KOPT-K1 (cell line): ENCODE measurements at regions not wholly inside any gene's neighbourhood (a gene's known extent, or its start where the extent isn't known, plus 50 kb on each side); places are given as distances from the start of the nearest gene placed in this dataset.

ENCODE experiments used
- H3K27ac ChIP-seq: fragments of 200-600 bp; sonication (generic); 2 replicates; pipeline ENCODE4 v1.5.1; 2016; ENCODE audit warnings: antibody characterized with exemption, mild to moderate bottlenecking, low read depth, low read length; ENCODE audit not compliant: poor library complexity, severe bottlenecking
- H3K36me3 ChIP-seq: fragments of 200-600 bp; sonication (generic); 2 replicates; pipeline ENCODE4 v1.5.1; 2017; ENCODE audit warnings: antibody characterized with exemption, mild to moderate bottlenecking, low read length, moderate library complexity; ENCODE audit not compliant: insufficient read depth
- H3K9me3 ChIP-seq: fragments of 200-600 bp; sonication (generic); 2 replicates; pipeline ENCODE4 v1.5.1; 2017; ENCODE audit warnings: antibody characterized with exemption, low read length, mild to moderate bottlenecking; ENCODE audit not compliant: insufficient read depth, poor library complexity, severe bottlenecking

- peaks cover 6% of the 10 kb centered on the region for H3K9me3 ChIP-seq
- no peak overlapping the region for H3K27ac ChIP-seq
- no peaks in the 10 kb centered on the region for H3K36me3 ChIP-seq
These were observed 317.6 kb downstream of the PLA2G4A start for GRCh38 chr1:187146388-187146787.

DNA sequence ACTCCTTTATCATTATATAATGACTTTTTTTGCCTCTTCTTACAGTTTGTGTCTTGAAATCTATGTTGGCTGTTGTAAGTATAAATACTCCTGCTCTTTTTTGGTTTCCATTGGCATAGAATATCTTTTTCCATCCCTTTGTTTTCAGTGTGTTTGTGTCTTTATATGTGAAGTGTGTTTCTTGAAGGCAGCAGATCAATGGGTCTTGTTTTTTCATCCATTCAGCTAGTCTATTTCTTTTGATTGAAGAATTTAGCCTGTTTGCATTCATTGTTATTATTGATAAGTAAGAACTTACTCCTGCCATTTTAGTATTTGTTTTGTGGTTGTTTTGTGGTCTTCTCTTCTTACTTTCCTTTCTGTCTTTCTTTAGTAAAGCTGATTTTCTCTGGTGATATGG is 322.8 kb downstream of the PLA2G4A start:
- Histone ChIP-seq H3K9me3 (peaks cover 23% of the 10 kb centered on the region), H3K36me3 (no peaks in the 10 kb centered on the region), H3K27ac (no peak overlapping the region)

DNA sequence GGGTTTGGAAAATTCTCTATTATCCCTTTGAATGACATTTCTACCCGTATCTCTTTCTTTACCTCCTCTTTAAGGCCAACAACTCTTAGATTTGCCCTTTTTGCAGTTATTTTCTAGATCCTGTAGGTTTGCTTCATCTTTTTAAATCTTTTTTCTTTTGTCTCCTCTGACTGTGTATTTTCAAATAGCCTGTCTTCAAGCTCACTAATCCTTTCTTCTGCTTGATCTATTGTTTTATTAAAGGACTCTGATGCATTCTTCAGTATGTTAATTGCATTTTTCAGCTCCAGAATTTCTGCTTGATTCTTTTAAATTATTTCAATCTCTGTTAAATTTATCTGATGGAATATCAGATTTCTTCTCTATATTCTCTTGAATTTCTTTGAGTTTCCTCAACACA is 324.3 kb downstream of the PLA2G4A start:
- peaks cover 23% of the 10 kb centered on the region for H3K9me3 ChIP-seq
- H3K36me3 ChIP-seq, result no peaks in the 10 kb centered on the region
- no peak overlapping the region for H3K27ac ChIP-seq

- H3K9me3 ChIP-seq, result peaks cover 10% of the 10 kb centered on the region
- H3K27ac ChIP-seq, result peak overlapping the region; percentile 37
- no peaks in the 10 kb centered on the region for H3K36me3 ChIP-seq
These were observed 328.4 kb downstream of the PLA2G4A start for GRCh38 chr1:187157115-187157514.

GRCh38 chr1:187157552-187157951 is 328.8 kb downstream of the PLA2G4A start:
- H3K9me3 ChIP-seq, result peaks cover 7% of the 10 kb centered on the region
- no peaks in the 10 kb centered on the region for H3K36me3 ChIP-seq
- peak overlapping the region; percentile 37 for H3K27ac ChIP-seq

DNA sequence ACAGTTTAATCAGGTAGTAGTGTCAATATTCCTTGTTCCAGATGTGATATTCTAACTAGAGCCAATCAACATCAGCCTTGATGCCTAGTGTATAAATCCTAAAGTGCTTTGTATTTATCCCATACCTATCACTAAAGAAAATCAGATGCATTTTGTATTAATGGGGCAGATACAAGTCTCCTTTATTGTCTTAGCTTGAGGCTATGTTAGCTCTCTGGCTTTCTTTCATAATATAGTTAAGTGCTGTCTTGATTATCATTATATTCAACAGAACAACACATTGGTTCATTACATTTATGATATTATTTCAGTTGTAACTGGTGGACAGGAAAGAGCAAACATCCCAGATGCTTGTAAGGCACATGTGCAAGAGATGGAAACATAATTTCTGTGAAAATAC is 338.8 kb downstream of the PLA2G4A start:
- Histone ChIP-seq H3K27ac (no peak overlapping the region), H3K9me3 (peaks cover 31% of the 10 kb centered on the region)

DNA sequence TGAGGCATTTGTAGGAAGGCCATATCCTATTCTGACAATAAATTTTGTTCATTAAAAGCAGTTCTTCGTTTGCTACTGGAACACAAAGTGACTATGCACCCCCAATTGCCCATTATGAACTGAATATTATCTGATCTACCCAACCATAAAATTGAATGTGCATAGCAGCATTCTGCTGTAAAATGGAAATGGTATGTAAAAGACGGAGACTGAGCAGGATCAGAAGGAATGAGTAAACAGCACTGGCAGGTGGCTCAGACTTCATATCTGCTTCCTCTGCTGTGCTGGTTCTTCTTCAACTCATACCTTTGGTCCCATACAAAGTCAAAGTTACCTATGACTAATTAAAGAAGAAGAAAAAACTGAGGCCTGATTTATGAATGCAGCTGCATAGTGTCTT is 339.5 kb downstream of the PLA2G4A start:
- Histone ChIP-seq H3K9me3 (peaks cover 30% of the 10 kb centered on the region), H3K27ac (no peak overlapping the region), H3K36me3 (no peaks in the 10 kb centered on the region)

More for the DNA sequence above, 338.8 kb downstream of the PLA2G4A start:
- H3K36me3 ChIP-seq, result no peaks in the 10 kb centered on the region

DNA sequence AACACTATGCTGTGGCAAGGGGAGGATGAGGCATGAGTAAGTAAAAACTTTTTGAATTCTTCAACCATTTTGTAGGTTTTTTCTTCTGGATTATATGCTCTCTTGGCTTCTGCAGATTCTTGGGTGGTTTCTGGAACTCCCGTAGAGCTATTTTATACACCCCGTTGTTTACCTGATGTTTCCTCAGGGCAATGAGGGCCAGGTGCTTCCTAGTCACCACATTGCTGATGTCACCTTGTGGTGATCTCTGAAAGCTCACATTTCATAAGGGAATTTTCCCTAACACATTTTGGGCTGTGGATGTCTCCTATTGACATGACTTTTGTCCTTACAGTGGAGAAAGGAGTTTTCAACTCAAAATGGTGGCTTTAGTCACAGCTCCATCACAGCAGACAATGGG is 356.6 kb downstream of the PLA2G4A start:
- H3K36me3 ChIP-seq, result no peaks in the 10 kb centered on the region
- no peak overlapping the region for H3K27ac ChIP-seq
- peaks cover 23% of the 10 kb centered on the region for H3K9me3 ChIP-seq

DNA sequence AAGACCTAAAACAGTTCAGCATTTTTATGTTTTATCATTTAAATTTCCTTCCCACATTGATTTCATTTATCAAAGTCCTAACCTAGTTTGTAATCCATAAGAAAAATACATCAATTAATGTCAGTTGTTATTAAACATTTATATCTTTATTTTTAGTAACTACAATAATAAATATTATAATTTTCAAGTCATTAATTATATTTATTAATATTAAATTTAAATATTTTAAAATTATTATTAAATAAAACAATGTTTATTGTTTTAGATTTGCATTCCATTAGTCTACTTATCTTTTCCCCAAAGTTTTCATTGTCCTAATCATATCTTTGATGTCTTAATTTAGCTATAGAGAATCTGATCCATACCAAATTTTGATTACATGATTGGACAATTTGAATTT is 368.9 kb downstream of the PLA2G4A start:
- no peaks in the 10 kb centered on the region for H3K9me3 ChIP-seq
- no peak overlapping the region for H3K27ac ChIP-seq
- H3K36me3 ChIP-seq, result no peaks in the 10 kb centered on the region

DNA sequence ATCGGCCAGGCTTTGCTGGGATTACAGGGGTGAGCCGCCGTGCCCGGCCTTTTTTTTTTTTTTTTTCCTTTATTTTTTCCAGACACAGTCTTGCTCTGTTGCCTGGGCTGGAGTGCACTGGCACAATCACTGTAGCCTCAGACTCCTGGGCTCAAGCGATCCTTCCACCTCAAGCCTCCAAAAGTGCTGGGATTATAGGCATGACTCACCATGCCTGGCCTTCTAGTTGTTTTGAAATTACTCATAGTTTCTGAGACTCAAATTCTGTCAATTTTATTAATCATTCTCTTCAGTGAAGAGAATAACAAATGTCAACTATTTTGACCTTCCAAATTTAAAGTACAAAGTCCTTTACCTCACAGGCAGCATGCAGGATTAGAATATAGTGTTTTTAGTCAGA is 374.5 kb downstream of the PLA2G4A start:
- Histone ChIP-seq H3K27ac (no peak overlapping the region), H3K36me3 (no peaks in the 10 kb centered on the region), H3K9me3 (no peaks in the 10 kb centered on the region)

- no peaks in the 10 kb centered on the region for H3K36me3 ChIP-seq
- H3K27ac ChIP-seq, result no peak overlapping the region
- peaks cover 4% of the 10 kb centered on the region for H3K9me3 ChIP-seq
These were observed 383.6 kb downstream of the PLA2G4A start for GRCh38 chr1:187212377-187212776.

DNA sequence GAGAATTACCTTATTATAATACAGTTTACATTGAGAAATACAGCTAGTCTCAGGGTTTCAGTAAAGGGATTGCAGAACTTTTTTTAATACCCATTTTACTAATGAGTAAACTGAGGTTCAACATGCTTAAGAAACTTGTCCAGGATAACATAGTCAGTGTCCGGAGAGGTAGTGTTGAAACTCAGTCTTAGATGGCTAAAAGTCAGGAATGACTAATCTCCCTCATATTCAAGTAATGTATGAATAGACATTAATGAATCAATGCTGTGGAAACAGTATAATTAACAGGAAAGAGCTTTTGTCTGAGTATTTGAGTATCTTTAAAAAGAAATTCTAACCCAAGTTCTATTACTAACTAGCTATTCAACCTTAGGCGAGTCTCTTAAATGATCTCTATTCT is 397.6 kb downstream of the PLA2G4A start:
- H3K36me3 ChIP-seq, result no peaks in the 10 kb centered on the region
- no peak overlapping the region for H3K27ac ChIP-seq
- H3K9me3 ChIP-seq, result peaks cover 4% of the 10 kb centered on the region

GRCh38 chr1:187228790-187229189 is 400.0 kb downstream of the PLA2G4A start:
- H3K27ac ChIP-seq, result no peak overlapping the region
- no peaks in the 10 kb centered on the region for H3K36me3 ChIP-seq
- peaks cover 4% of the 10 kb centered on the region for H3K9me3 ChIP-seq

- Histone ChIP-seq H3K9me3 (no peaks in the 10 kb centered on the region), H3K27ac (no peak overlapping the region)
These were observed 400.7 kb downstream of the PLA2G4A start for GRCh38 chr1:187229496-187229895.

DNA sequence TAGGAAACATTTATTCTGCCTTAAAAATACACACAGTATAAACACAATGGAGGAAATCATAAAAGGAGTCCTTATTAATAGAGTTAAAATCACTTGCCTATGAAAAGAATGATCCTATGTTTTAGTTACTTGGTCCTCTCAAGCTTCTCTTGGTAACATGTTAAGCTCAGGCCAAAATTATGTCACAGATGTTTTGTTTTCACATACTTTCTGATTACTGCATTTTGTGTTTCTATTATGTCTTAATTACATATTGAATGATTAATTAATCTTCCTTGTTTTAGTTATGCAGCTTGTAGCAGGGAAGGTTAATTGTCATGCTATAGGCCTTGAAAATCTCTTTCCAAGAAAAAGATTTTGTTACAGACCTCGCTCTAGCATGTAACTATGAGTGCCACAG is 406.0 kb downstream of the PLA2G4A start:
- no peaks in the 10 kb centered on the region for H3K9me3 ChIP-seq
- H3K27ac ChIP-seq, result no peak overlapping the region
- H3K36me3 ChIP-seq, result no peaks in the 10 kb centered on the region

More at GRCh38 chr1:187229496-187229895, 400.7 kb downstream of the PLA2G4A start:
- H3K36me3 ChIP-seq, result no peaks in the 10 kb centered on the region

DNA sequence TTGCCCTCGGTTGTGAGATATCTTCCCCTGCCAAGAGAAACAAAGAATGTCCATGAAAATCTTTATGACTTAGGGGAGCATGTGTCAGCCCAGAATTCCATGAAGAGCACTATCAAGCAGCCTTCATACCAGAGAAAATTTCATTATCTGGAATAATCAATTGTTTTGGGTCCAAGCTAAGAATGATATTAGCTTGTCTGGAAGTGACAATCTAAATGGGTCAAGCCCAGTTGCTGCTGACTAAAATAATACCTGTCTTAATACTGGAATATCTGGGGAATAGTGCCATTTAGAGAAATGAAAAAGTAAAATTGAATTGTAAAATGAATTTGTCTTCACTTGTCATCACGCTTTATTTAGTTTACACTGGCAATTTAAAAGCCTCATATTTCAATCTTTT is 407.4 kb downstream of the PLA2G4A start:
- Histone ChIP-seq H3K36me3 (no peaks in the 10 kb centered on the region), H3K27ac (no peak overlapping the region), H3K9me3 (no peaks in the 10 kb centered on the region)

- H3K9me3 ChIP-seq, result no peaks in the 10 kb centered on the region
- no peaks in the 10 kb centered on the region for H3K36me3 ChIP-seq
- H3K27ac ChIP-seq, result no peak overlapping the region
These were observed 407.9 kb downstream of the PLA2G4A start for GRCh38 chr1:187236676-187237075.
